HG03460 (cell line): ENCODE measurements at regions not wholly inside any gene's neighbourhood (a gene's known extent, or its start where the extent isn't known, plus 50 kb on each side); places are given as distances from the start of the nearest gene placed in this dataset.

ENCODE experiments used
- ATAC-seq: cut with Tn5 transposase; IDR thresholded peaks from one replicate; pipeline ENCODE4 v1.9.1; 2021; ENCODE audit not compliant: unreplicated experiment

GRCh38 chr5:148708854-148709253 is 54.5 kb upstream of the HTR4 start:
- no peak for ATAC-seq

GRCh38 chr5:148711961-148712360 is 57.6 kb upstream of the HTR4 start:
- no peak for ATAC-seq

- no peak for ATAC-seq
These were observed 59.6 kb upstream of the HTR4 start for GRCh38 chr5:148713735-148714508.

- no peak for ATAC-seq
These were observed 62.4 kb upstream of the HTR4 start for GRCh38 chr5:148716716-148717115.

GRCh38 chr5:148717668-148718067 is 63.3 kb upstream of the HTR4 start:
- no peak for ATAC-seq

GRCh38 chr5:148719605-148720004 is 65.3 kb upstream of the HTR4 start:
- ATAC-seq, result no peak

DNA sequence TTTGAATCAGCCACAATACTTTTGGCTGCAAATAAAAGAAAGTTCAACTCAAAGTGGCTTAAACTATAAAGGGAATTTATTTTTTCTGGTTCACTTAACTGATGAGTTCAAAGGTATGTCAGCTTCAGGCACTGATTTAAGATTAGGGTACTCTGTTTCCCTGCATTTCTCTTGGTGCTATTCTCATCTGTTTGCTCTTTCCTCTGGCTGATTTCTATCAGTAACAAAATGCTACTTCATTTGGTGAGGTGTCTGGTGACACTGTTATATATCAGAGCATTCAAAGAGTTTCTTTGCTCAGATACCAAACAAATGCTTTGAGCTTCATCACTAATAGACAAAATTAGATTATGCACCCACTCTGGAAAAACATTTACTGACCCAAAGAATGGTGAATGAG is 65.9 kb upstream of the HTR4 start:
- ATAC-seq, result no peak

- ATAC-seq, result no peak
These were observed 68.8 kb upstream of the HTR4 start for GRCh38 chr5:148723143-148723542.

GRCh38 chr5:148725675-148726074 is 71.3 kb upstream of the HTR4 start:
- no peak for ATAC-seq

DNA sequence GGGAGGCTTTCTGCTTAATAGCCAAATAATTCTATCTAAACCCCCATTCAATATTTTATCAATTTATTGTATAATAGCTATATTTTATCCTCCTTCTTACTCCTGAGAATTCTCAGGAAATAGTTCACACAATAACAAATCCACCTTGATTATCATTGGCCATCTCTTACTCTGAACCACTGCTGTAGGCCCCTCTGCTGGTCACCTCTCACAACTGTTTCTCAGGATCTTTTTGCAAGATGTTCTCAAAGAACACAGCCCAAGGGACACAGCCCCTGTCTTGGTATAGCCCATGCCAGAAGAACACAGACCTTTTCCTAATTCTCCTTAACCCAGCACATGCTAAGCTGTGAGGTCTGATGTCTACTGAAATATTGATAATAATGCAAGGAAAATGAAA is 74.9 kb upstream of the HTR4 start:
- ATAC-seq, result no peak

DNA sequence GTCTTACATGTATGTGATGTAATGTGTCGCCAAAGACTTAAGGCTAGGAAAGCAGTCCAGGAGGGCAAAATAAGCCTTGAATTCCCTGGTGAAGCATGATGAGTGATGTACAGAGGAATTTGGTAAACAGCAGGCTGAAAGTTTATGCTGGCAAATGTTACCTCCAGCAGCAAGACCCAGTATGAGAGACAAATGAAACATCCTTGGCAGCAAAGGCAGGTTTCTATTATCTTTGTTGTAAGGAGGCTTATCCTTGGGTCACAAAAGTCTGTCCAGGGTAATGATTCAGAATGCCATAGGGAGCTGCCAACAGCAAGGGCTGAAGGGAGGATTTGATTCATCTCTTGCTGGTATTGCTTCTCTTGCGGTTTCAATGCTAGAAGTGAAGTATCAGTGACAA is 75.9 kb upstream of the HTR4 start:
- ATAC-seq, result no peak

DNA sequence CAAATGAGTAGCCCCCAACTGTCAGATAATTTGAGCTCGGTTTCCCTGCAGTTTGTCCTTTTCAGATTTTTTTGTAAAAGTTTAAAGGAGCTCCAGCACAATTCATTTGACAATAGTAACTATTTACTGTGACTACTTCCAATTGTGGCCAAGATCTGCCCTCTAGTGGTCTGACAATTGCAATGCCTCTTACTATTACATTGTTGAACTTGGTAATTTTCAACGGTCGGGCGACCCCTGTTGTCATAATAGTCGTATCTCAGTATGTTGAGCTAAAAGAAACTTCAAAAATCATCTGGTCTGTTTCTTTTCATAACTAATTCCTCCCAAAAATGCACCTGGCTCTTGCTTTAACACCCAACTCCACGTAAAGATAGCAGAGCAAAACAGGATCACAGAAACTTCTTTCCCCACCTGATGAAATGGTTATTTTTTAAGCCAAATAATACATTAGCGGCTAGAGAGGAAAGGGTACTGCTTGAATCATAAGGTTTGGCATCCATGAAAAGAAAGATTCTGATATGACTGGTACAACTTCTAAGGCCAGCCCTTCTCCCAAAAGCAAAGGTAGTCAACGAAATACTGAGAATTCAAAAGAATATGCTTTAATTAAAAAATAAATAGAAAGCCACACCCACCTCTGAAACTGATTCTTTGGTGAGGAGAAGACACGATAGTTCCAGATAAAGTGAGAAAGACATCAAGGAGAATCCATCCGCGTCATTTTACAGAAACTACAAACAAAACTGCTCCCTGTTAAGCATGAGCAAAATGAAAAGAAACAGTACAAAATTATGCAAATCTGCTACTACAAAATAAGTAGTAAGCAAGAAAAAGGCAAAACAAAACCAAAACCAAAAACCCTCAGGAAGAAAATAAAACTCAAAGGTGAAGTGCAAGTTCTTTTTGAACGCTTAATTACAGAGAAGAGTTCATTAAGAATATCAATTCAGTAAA is 76.9 kb upstream of the HTR4 start:
- peak; percentile 92 for ATAC-seq

- no peak for ATAC-seq
These were observed 78.4 kb upstream of the HTR4 start for GRCh38 chr5:148732692-148733091.

DNA sequence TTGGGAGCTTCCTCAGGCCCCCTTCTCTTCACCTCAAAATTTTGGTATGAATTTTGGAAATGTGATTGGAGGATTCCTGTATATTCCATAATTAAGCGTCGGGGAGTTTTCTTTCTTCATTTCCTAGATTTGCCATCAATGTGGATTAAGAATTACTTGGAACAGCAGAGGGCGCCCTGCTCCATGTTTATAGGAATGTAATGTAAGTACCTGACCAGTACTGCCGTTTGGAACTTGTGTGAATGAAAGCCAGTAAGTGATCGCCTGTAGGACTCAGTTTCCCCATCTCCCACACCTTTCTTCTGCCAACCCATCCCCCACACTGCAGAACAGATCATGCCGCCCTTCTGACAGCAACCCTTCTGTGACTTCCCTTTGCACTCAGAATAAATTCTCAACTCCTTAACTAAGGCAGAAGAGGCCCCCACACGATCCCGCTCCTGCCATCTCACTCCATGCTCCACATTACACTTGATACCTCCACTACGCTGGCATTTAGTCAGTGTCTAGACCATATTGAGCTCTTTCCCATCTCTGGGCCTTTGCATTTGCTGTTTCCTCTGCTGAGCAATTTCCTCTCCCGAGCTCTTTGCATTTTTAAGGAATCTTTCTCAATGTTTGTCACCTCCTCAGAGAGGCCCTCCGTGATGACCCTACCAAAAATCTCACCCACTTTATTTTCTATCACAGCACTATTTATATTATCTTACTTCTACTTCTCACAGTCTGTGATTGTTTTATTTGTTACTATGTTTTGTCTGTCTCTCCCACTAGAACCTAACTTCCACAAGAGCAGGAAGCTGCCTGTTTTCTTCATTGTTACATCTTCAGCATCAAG is 79.5 kb upstream of the HTR4 start:
- ATAC-seq, result peak; percentile 40

DNA sequence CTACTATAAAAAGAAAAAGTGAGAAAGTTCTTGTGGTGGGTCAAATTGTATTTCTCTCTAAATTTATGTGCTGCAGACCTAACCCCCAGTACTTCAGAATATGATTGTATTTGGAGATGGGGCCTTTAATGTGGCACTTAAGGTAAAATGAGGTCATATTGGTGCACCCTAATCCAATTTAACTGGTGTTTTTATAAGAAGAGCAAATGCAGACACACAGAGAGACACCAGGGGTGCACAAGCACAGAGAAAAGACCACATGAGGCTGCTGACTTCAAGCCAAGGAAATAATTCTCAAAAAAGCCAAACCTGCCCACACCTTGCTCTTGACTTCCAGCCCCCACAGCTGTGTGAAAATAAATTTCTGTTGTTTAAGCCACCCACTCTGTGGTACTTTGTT is 80.2 kb upstream of the HTR4 start:
- ATAC-seq, result no peak

DNA sequence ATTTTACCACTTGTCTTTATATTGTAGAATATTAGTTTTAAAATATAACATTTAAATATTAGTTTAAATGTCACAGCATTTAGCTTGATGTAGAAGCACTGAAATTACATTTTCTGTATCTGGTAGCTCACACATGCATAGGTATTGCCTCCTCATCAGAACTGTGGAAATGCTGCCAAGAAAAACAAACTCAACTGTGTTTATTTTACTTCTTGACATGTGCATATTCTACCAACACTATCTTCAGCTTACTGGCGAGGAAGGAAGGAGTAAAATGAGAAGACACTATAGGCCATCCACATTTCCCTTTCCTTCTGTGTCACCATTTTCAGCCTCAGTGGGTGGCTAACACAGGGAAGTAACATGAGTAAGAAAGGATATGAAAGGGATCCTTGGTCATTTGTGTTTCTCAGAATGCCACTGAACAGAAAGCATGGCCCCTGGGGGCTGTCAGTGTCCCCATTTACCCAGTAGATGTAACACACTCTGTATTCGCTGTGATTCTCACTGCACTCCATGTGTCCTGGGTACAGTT is 81.0 kb upstream of the HTR4 start:
- no peak for ATAC-seq

DNA sequence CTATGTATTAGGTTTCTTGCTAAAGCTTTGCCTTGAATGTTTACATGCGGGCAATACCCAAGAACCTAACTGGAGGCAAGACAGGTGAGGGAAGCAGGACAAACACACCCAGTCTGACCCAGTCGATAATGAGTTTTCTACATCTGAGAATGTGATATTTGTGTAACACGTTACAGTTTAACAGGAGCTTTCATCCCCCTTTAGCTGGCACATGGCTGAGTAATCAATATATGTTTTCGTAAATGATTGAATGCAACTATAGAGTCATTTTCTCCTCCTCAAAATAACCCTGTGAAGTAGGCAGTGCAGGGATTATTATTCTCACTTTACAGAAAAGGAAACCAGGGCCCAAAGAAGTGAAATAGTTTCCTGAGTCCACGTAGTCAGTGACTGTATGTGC is 84.7 kb upstream of the HTR4 start:
- ATAC-seq, result no peak

DNA sequence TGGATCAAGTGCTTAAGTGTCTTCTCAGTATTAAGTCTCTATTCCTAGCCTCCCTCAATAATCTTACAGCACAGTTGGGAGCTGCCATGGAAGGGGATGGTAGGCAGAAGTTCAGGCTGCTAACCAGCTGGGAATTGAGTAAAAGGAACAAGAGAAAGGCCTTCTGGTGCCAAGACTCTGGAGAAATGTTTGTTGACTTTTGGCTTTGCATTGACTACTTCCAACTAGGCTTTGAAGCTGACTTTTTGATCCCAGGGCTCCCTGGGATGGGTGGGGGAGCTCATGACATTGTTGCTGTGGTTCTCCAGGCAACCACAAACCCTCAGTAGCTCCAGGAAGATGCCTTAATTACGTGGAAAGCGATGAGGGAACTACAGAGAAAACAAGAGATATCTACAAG is 85.2 kb upstream of the HTR4 start:
- no peak for ATAC-seq

GRCh38 chr5:148740079-148740858 is 85.9 kb upstream of the HTR4 start:
- ATAC-seq, result no peak
